ENCODE measurements at regions not wholly inside any gene's neighbourhood (a gene's known extent, or its start where the extent isn't known, plus 50 kb on each side); places are given as distances from the start of the nearest gene placed in this dataset.

DNA sequence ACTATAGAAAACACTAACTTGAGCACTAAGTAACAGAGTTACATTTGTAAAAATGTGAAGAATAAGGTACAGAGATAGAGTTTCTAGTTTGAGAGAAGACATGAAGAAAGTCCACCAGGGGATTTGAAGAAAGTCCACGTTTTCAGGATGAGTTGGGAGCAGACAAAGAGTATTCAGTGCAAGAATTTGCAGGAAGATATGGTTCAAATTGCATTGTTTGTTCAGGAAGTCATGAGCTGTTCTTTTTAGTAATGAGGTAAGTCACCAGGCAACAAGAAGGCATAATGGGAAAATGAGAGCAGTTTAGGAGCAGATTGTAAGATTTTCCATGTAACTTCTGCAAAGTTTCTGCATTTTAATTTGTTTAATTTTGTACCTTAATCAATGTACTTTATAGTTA, 618.0 kb downstream of the DACH1 start:
- TF ChIP-seq, protein P1, sequence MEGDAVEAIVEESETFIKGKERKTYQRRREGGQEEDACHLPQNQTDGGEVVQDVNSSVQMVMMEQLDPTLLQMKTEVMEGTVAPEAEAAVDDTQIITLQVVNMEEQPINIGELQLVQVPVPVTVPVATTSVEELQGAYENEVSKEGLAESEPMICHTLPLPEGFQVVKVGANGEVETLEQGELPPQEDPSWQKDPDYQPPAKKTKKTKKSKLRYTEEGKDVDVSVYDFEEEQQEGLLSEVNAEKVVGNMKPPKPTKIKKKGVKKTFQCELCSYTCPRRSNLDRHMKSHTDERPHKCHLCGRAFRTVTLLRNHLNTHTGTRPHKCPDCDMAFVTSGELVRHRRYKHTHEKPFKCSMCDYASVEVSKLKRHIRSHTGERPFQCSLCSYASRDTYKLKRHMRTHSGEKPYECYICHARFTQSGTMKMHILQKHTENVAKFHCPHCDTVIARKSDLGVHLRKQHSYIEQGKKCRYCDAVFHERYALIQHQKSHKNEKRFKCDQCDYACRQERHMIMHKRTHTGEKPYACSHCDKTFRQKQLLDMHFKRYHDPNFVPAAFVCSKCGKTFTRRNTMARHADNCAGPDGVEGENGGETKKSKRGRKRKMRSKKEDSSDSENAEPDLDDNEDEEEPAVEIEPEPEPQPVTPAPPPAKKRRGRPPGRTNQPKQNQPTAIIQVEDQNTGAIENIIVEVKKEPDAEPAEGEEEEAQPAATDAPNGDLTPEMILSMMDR (IDR thresholded peaks at IDR 0.05; ENCODE audit: low read depth, low read length) = no peak
- TF ChIP-seq POLR2A (IDR thresholded peaks at IDR 0.05; ENCODE audit: extremely low read depth, insufficient read length) (no peak), MYC (IDR thresholded peaks at IDR 0.05; ENCODE audit: low read depth, low read length) (no peak)

Measured in NB4 (cell line).